GM21737 (cell line): ENCODE measurements at regions not wholly inside any gene's neighbourhood (a gene's known extent, or its start where the extent isn't known, plus 50 kb on each side); places are given as distances from the start of the nearest gene placed in this dataset.

Source experiments
- ATAC-seq: cut with Tn5 transposase; IDR thresholded peaks from one replicate; pipeline ENCODE4 v1.9.1; 2021; ENCODE audit warnings: mild to moderate bottlenecking, moderate library complexity; ENCODE audit not compliant: unreplicated experiment

- no peak for ATAC-seq
Observed at GRCh38 chr4:14217401-14217800, 589.9 kb upstream of the BOD1L1 start.

DNA sequence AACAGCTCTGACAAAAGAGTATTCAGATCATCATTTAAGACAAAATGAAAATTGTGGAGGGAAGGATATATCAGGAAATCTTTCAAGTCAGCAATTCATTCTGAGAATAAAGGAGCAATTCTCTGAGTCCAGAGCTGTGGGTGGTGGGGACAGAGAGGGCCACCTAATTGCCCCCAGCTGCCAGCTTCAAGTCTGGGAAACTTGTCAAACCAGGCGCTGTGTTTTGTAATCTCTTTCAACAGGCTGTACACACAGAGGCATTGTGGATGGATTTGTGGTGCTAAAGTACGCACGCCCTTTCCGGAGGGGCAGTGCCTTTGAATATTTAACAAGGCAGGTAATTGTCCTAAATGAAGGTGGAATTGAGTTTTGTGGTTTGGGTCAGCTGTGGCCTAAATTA, 591.1 kb upstream of the BOD1L1 start:
- no peak for ATAC-seq

DNA sequence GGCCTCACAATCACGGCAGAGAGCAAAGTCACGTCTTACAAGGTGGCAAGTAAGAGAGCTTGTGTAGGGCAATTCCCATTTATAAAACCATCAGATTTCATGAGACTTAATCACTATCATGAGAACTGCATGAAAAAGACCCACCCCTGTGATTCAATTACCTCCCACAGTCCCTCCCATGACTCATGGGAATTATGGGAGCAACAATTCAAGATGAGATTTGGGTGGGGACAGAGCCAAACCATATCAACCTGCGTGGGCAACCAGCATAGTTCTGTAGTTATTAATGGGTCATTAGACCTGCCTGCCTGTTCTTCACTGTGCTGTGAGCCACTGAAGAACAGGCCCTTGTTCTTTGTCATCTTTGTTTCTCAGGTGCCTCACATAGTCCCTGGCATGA, 593.7 kb upstream of the BOD1L1 start:
- ATAC-seq, result no peak

- ATAC-seq, result no peak
Observed at GRCh38 chr4:14222377-14223029, 595.0 kb upstream of the BOD1L1 start.

DNA sequence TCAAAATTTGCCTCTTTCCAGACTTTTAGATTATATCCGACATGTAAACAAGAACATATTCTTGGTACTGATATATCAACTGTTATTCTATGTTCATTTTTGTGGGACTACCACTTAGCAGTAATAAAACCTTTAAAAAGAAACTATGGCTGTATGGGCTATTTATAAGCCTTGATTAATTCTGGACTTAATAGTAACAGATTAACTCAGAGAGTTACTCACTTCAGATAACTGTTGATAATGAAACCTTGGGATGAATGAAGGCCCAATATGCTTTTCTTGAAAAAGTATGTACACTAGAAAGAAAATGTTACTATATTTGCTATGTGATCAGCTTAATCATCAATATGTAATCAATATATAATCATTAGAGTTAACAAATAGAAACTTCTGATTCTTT, 595.9 kb upstream of the BOD1L1 start:
- ATAC-seq, result no peak

DNA sequence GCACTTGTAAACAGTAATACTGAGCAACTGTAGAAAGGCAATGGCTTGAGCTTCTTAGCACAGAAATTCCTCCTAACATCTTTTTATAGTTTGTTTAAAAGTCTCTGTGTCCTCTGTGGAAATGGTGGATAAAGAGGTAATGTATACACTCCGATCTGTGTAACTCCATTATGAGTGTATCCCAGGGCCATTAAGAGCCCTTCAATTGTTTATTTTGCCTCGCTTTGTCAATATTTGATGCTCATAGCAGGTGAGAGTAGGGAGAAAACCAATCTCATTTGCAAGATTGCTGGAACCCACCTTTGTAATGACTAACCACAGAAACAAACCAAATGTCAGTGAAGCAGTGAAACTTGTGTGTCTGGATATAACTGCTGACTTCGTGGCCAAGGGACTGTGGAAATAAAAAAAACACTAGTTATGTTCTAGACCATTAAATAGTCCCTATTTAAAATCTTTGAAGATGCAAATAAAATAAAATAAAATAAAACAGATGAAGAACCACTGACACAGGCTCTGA, 598.2 kb upstream of the BOD1L1 start:
- no peak for ATAC-seq

- ATAC-seq, result no peak
Observed at GRCh38 chr4:14233126-14233525, 605.6 kb upstream of the BOD1L1 start.

- ATAC-seq, result no peak
Observed at GRCh38 chr4:14234307-14234706, 606.8 kb upstream of the BOD1L1 start.

GRCh38 chr4:14236359-14236758, 608.8 kb upstream of the BOD1L1 start:
- no peak for ATAC-seq

- ATAC-seq, result no peak
Observed at GRCh38 chr4:14237911-14238310, 610.4 kb upstream of the BOD1L1 start.

GRCh38 chr4:14241574-14241973, 614.0 kb upstream of the BOD1L1 start:
- no peak for ATAC-seq

DNA sequence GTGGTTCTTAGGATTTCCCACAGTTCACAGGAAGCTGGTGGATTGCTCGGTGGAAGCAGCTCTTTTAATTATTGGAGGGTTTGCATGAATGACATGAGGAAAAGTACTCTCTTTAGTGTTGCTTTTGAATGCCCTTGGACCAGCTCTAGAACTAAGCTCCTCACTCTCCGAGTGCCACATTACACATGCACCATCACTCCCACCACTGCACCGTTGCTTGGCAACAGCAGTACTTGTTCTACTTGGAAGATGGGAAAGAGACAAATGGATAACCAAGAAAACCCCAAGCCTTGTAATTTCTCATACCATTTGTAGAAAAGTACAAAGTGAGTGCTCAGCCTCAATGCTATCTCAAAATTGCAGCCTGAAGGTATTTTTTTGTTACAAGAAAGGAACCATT, 620.2 kb upstream of the BOD1L1 start:
- ATAC-seq, result no peak

- no peak for ATAC-seq
Observed at GRCh38 chr4:14249226-14249625, 621.7 kb upstream of the BOD1L1 start.

DNA sequence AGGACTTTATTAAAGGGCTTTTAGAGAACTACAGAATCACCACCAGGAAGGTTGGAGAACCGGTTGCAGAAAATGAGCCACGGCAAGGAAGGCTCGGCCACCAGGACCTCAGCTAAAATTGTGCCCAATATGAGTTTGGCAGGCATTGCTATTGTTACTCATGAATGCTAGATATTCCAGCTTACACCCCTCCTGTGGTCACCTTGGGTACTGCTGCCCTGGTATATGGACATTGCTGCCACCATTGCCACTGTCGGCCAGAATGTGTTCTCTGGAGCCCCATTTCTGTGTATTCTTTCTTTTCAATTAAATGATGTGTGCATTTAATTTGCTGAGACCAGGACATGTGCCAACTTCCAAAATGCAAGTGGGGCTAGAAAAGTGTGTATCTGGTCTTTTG, 626.7 kb upstream of the BOD1L1 start:
- no peak for ATAC-seq

- no peak for ATAC-seq
Observed at GRCh38 chr4:14254926-14255325, 627.4 kb upstream of the BOD1L1 start.

- no peak for ATAC-seq
Observed at GRCh38 chr4:14257903-14258302, 630.4 kb upstream of the BOD1L1 start.

- ATAC-seq, result no peak
Observed at GRCh38 chr4:14259936-14260335, 632.4 kb upstream of the BOD1L1 start.

DNA sequence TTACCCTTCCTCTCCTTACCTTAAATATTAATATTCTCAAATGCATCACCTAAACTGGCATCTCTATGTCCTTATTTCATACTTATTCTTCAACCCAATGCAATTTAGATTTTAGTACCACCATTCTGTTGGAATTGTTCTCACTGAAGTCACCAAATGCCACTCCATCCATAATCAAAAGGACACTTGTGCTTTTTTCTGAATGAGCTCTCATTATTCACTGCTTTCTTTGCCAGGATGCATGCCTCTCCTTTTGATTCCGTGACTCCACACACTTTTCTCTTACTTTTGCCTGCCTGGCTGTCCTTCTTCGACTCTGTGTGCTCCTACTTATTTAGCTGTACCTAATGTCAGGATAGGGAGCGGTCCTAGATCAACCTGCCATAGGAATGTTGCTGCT, 633.1 kb upstream of the BOD1L1 start:
- no peak for ATAC-seq

DNA sequence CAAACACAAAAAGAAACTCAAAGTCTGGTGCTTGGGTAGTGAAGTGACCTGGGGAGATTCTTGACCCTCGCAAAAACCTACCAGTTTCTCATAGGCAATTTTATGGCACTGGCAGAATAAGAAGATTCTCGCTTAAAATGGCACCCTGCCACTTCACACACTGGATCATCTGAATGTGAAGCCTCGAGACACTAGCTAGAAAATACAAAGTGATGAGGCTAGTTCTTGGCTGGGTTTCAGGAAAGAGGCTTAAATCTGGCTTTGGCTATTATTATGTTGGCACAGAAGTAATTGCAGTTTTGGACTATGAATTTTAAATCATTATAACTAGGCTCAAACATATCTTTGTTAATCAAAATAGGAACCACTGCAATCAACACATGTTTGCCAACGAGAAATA, 634.7 kb upstream of the BOD1L1 start:
- no peak for ATAC-seq

- no peak for ATAC-seq
Observed at GRCh38 chr4:14264437-14264836, 636.9 kb upstream of the BOD1L1 start.

GRCh38 chr4:14265651-14266050, 638.1 kb upstream of the BOD1L1 start:
- ATAC-seq, result no peak

DNA sequence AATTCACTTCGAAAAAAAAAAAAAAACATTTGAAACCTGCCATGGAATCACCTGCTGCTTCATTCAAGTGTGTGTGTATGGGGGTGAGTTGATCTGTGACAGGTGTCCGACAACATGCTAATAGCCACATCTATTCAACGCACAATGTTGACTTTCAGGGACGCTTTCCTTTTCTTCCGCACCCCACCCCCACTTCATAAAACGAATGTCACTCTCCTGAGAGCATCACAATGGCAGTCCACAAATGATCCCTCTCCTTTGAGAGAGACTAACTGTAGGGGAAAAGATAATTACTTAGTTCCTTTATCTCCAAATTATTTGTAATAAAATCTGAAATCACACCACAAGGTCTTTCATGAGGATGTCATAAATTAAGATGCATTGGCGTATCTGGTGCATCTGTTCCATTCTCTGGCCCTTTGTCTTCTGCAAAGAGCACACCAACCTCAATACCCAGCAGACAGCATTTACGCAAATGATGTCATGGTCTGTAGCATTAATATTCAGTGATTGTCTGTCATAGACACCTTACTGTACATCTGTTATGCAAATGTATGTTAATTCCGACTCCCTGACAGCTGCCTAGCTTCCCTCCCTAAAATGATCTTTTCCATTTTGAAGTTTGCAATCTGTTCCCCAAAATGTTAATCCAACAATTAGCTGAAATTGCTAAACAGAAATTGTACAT, 640.0 kb upstream of the BOD1L1 start:
- ATAC-seq, result no peak

- ATAC-seq, result no peak
Observed at GRCh38 chr4:14269824-14270223, 642.3 kb upstream of the BOD1L1 start.
